Right cardiac atrium (tissue), 5 donors: ENCODE measurements at regions not wholly inside any gene's neighbourhood (a gene's known extent, or its start where the extent isn't known, plus 50 kb on each side); places are given as distances from the start of the nearest gene placed in this dataset.
"Not testable (repeated sequence)": the region's sequence is repeated elsewhere in the genome, so short reads cannot be mapped to it uniquely, and the experiment has no call there.

Source experiments
- ATAC-seq, 2 donors: fragments of 200-7000 bp; cut with Tn5 transposase; one replicate each; pipeline versions ENCODE4 v1.8.0 to v1.9.1; 2020; ENCODE audit warnings: moderate library complexity in 2 of 2, mild to moderate bottlenecking in 1 of 2
- DNase-seq, 3 donors: peaks; one replicate each; pipeline ENCODE4 v3.0.0-alpha.2; 2020
- H3K27ac ChIP-seq: one replicate; pipeline ENCODE4 v1.5.1; 2013; ENCODE audit warnings: mild to moderate bottlenecking, low read length, control low read depth, moderate library complexity
- H3K27me3 ChIP-seq: one replicate; pipeline ENCODE4 v1.6.1; 2013; ENCODE audit not compliant: control insufficient read depth, insufficient read depth
- H3K4me1 ChIP-seq: one replicate; pipeline ENCODE4 v1.6.1; 2013; ENCODE audit warnings: low read length; ENCODE audit not compliant: control insufficient read depth, insufficient read depth
- H3K4me3 ChIP-seq: one replicate; pipeline ENCODE4 v1.5.1; 2013; ENCODE audit warnings: low read length, control low read depth
- H3K9me3 ChIP-seq: one replicate; pipeline ENCODE4 v1.6.1; 2013; ENCODE audit warnings: low read length; ENCODE audit not compliant: control insufficient read depth
- WGBS: extraction: QIAGEN DNeasy Blood & Tissue Kit; methylation state at CpG from one replicate; pipeline ENCODE4 v1.1.7; 2013; 5-methylcytosine and 5-hydroxymethylcytosine counted together
- intact Hi-C, 4 donors: fragments of 100-400 bp; cut with DNase I; formaldehyde crosslinking; loops; one replicate each; pipeline versions ENCODE4 v1.11.0 to v1.14.0; 2022 to 2023
- donor health status: healthy with polysubstance abuse.
- donor health status: DM: no; HTN: yes; CAD: no.
- donor health status: DM: no; HTN: no; CAD: no.
- donor health status: DM: no; HTN: yes; CAD: no; lungs with severe emphysema.
- donor health status: DM: yes; HTN: yes; CAD: no.

- no peak overlapping the region for H3K4me3 ChIP-seq
- WGBS = 83% methylated on average over 11 of the region's 11 CpGs
- DNase-seq (no peak), ATAC-seq (no peak)
- intact Hi-C loops = no loop called here
- no peaks in the 10 kb centered on the region for H3K4me1 ChIP-seq
- H3K9me3 ChIP-seq = no peaks in the 10 kb centered on the region
- H3K27me3 ChIP-seq = no peaks in the 10 kb centered on the region
- no peak overlapping the region for H3K27ac ChIP-seq
Measured at GRCh38 chr2:7384773-7385349, 467.6 kb downstream of the RNF144A start.

- not testable (repeated sequence) for ATAC-seq
Measured at GRCh38 chr2:7390311-7390710, 473.1 kb downstream of the RNF144A start.

GRCh38 chr2:7392076-7392787 lies 475.0 kb downstream of the RNF144A start:
- Histone ChIP-seq H3K9me3 (no peaks in the 10 kb centered on the region), H3K4me3 (no peak overlapping the region), H3K27me3 (no peaks in the 10 kb centered on the region), H3K27ac (no peak overlapping the region), H3K4me1 (no peaks in the 10 kb centered on the region)
- intact Hi-C loops = no loop called here
- ATAC-seq = no peak
- 64% methylated on average over 11 of the region's 11 CpGs for WGBS
- peak; percentile 33 to 70 (median 55) for DNase-seq

More at GRCh38 chr2:7390311-7390710, 473.1 kb downstream of the RNF144A start:
- H3K9me3 ChIP-seq, H3K4me3 ChIP-seq, H3K27me3 ChIP-seq, intact Hi-C loops, H3K27ac ChIP-seq, DNase-seq, H3K4me1 ChIP-seq: not testable (repeated sequence)
- 66% methylated on average over 4 of the region's 4 CpGs for WGBS

GRCh38 chr2:7394195-7394594 lies 477.0 kb downstream of the RNF144A start:
- no peak for DNase-seq
- WGBS = 82% methylated on average over 3 of the region's 3 CpGs
- H3K9me3 ChIP-seq = no peaks in the 10 kb centered on the region
- H3K27ac ChIP-seq = no peak overlapping the region
- H3K4me1 ChIP-seq = no peaks in the 10 kb centered on the region
- H3K4me3 ChIP-seq = no peak overlapping the region
- no peak for ATAC-seq
- intact Hi-C loops = no loop called here
- H3K27me3 ChIP-seq = no peaks in the 10 kb centered on the region

- intact Hi-C loops = no loop called here
- no peaks in the 10 kb centered on the region for H3K4me1 ChIP-seq
- 79% methylated on average over 4 of the region's 4 CpGs for WGBS
- no peaks in the 10 kb centered on the region for H3K9me3 ChIP-seq
- no peak overlapping the region for H3K4me3 ChIP-seq
- no peak overlapping the region for H3K27ac ChIP-seq
- no peaks in the 10 kb centered on the region for H3K27me3 ChIP-seq
- no peak for ATAC-seq
- DNase-seq = no peak
Measured at GRCh38 chr2:7400628-7401027, 483.4 kb downstream of the RNF144A start.

- Histone ChIP-seq H3K9me3 (no peaks in the 10 kb centered on the region), H3K4me1 (no peaks in the 10 kb centered on the region), H3K27ac (no peak overlapping the region), H3K27me3 (no peaks in the 10 kb centered on the region), H3K4me3 (no peak overlapping the region)
- DNase-seq (no peak), ATAC-seq (no peak)
- 97% methylated on average over 6 of the region's 6 CpGs for WGBS
- intact Hi-C loops = no loop called here
Measured at GRCh38 chr2:7403092-7403775, 486.0 kb downstream of the RNF144A start.

- peak in 1 of 3 donors; percentile 16 for DNase-seq
- Histone ChIP-seq H3K9me3 (no peaks in the 10 kb centered on the region), H3K4me3 (no peak overlapping the region), H3K27me3 (no peaks in the 10 kb centered on the region), H3K4me1 (no peaks in the 10 kb centered on the region), H3K27ac (no peak overlapping the region)
- intact Hi-C loops = no loop called here
- no peak for ATAC-seq
- 33% methylated on average over 9 of the region's 9 CpGs for WGBS
Measured at GRCh38 chr2:7405861-7406715, 488.9 kb downstream of the RNF144A start.

GRCh38 chr2:7407001-7407400 lies 489.8 kb downstream of the RNF144A start:
- 57% methylated on average over 7 of the region's 7 CpGs for WGBS
- Histone ChIP-seq H3K9me3 (no peaks in the 10 kb centered on the region), H3K27ac (no peak overlapping the region), H3K27me3 (no peaks in the 10 kb centered on the region), H3K4me3 (no peak overlapping the region), H3K4me1 (no peaks in the 10 kb centered on the region)
- DNase-seq (no peak), ATAC-seq (no peak)
- intact Hi-C loops = no loop called here

GRCh38 chr2:7407906-7408680 lies 490.9 kb downstream of the RNF144A start:
- Histone ChIP-seq H3K4me3 (no peak overlapping the region), H3K4me1 (no peaks in the 10 kb centered on the region), H3K27me3 (no peaks in the 10 kb centered on the region), H3K9me3 (no peaks in the 10 kb centered on the region), H3K27ac (no peak overlapping the region)
- intact Hi-C loops = no loop called here
- no peak for ATAC-seq
- WGBS = 96% methylated on average over 6 of the region's 6 CpGs
- no peak for DNase-seq

GRCh38 chr2:7411691-7412090 lies 494.5 kb downstream of the RNF144A start:
- intact Hi-C loops = no loop called here
- no peaks in the 10 kb centered on the region for H3K9me3 ChIP-seq
- no peaks in the 10 kb centered on the region for H3K4me1 ChIP-seq
- H3K27ac ChIP-seq = no peak overlapping the region
- ATAC-seq (no peak), DNase-seq (no peak)
- no peak overlapping the region for H3K4me3 ChIP-seq
- H3K27me3 ChIP-seq = no peaks in the 10 kb centered on the region
